GM18505 (cell line): ENCODE measurements at regions not wholly inside any gene's neighbourhood (a gene's known extent, or its start where the extent isn't known, plus 50 kb on each side); places are given as distances from the start of the nearest gene placed in this dataset.

Experiments used
- ATAC-seq: cut with Tn5 transposase; IDR thresholded peaks from one replicate; pipeline ENCODE4 v1.9.1; 2021; ENCODE audit not compliant: unreplicated experiment
- POLR2A ChIP-seq: IDR thresholded peaks from 4 replicates; pipeline ENCODE4 v1.6.1; 2011; ENCODE audit warnings: borderline replicate concordance; ENCODE audit not compliant: insufficient read depth, insufficient read length; ENCODE audit errors: extremely low read depth

GRCh38 chr21:15406791-15407190 lies 323.0 kb upstream of the USP25 start:
- no peak for ATAC-seq
- no peak for TF ChIP-seq POLR2A

DNA sequence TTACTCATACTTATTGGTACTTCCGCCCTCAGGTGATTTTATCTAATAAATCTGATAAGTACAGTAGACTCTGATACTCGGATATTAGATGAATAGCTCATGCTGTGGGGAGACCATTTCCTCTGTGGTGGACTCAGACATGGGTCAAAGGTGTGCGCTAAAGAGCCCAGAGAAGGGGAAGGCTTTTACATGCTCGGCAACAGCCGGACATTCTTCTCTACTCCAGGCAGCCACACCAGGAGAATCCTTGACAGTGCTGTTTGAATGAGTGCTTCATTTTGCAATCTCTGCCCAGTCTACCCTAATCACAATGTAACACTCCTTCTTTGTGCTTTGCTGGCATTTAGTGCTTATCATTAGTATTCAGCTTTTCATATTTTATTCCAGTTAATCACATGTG lies 322.2 kb upstream of the USP25 start:
- TF ChIP-seq POLR2A: no peak
- ATAC-seq: no peak

- peak; percentile 84 for ATAC-seq
- no peak for TF ChIP-seq POLR2A
These were observed 321.7 kb upstream of the USP25 start for GRCh38 chr21:15408089-15408488.

GRCh38 chr21:15409031-15409430 lies 320.8 kb upstream of the USP25 start:
- no peak for ATAC-seq
- no peak for TF ChIP-seq POLR2A

GRCh38 chr21:15410853-15411252 lies 318.9 kb upstream of the USP25 start:
- ATAC-seq: no peak
- TF ChIP-seq POLR2A: no peak

- TF ChIP-seq POLR2A: no peak
These were observed 315.7 kb upstream of the USP25 start for GRCh38 chr21:15414057-15414456.

DNA sequence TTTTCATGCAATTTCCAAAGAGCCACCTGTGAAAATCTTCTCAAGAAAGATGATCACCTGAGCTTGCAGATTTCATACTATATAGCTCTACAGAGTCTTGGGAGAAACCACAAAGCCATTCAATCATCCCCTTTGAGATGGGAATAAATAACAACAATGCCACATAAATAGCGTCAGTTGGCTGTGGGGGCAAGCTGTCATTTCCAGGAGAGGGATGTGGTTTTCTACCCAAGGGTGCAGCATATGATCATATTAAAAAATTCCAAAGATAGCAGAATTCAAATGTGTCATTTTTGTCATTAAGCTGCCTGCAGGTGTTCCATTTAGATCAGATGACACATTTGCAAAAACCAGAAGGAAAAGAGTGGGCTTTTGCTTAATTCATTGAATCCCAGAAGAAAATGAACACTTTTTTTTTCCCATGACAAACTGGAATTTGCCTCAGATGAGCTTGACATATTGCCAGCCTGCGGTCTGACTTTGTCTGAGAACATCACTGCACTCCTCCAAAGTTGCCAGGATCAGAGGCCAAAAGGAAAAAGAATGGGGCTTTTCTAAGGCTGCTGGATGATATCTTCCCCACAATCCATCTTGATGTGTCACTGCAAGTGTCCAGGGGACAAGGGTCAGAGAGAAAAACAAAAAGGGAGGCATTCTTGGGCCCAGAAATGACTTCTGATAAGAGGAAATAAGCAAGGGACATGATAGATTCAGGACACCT lies 314.1 kb upstream of the USP25 start:
- TF ChIP-seq POLR2A: no peak

More at GRCh38 chr21:15414057-15414456, 315.7 kb upstream of the USP25 start:
- ATAC-seq: no peak

DNA sequence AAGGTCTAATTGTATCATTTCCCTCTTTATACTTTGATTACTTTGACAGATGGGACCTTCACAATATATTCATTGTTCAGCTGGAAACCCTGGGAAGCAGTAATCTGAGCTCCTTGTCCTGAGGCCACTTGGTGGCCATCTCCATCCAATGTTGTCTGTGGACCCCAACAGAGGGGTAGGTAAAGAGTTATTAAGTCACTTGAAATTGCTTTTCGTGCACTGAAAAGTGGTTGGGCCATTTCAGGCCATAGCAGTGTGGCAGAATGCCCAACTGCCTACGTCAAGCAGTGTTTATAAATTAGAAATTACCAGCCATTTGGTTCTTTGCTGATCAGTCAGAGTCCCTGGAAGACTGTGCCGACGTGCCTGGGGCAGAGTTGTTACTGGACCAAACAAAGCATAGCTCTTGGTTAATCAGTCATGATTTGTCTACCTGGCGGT lies 308.3 kb upstream of the USP25 start:
- no peak for TF ChIP-seq POLR2A
- no peak for ATAC-seq

More for the DNA sequence above, 314.1 kb upstream of the USP25 start:
- no peak for ATAC-seq

GRCh38 chr21:15421947-15422346 lies 307.8 kb upstream of the USP25 start:
- TF ChIP-seq POLR2A: no peak
- ATAC-seq: no peak

DNA sequence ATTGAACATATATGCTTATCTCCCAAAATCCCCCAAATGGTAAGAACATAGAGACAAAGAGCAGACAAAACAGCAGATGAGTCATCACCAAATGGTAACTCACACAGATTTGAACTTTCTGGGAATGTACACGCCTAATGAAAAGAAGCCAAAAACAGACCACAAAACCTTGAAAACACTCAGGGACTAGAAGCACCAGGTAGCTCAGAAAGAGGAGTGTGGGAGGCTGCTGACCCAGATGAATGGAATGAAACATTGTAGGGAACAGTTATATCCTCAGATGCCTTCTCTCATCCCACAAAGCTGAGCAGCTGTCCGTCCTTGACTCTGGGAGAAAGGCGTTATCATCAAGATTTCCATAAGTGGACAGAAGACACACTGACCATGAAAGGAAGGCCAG lies 307.0 kb upstream of the USP25 start:
- no peak for ATAC-seq
- no peak for TF ChIP-seq POLR2A

DNA sequence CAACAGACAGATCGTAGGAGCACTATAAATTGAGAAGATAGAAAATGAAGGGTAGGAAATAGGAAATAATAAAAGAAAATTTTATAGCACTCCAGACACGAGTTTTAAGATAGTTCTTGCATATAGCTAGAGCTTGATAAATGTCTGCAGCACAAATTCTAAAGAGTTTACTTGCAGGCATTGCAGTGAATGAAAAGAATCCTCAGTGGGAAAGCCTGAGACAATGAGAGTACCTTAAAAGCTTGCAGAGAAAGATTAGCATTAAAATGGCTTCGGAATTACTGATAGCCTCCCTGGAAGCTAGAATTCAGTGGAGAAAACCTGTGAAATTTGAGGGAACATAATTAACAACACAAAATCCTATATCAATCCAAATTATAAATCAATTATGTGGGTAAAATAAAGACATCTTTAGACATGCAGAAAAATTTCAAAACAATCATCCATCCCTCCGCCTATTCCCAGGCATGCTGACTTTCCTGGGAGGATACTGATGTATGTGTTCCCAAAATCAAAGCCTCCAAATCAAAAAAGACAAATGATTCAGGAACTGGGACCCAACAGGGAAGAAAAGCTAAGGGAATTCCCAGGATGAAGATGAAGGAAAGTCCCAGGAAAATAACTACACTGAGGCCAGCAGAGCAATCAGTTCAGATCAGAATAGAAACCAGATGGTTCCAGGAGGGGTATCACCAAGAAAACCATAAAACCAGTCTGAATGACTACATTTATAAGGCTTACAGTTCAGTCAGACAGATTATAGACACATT lies 305.9 kb upstream of the USP25 start:
- no peak for ATAC-seq
- TF ChIP-seq POLR2A: no peak

DNA sequence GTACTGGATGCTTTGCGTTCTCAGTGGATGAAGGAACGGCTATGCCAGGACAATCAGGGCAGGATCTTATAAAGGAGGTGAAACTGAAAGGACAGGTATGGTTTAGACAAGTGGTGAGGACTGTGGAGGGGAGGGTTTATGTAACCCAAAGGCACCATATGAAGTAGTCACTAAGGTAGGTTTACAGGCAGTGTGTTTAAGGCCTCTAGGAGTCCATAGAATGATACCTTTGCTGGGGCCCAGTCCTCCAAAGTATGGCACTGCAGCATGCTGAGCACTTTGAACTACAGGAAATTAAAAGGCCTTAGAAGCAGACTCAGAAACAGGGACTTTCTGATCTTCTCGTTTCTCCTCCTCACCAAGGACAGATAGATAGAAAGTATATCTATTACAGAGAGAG lies 304.7 kb upstream of the USP25 start:
- no peak for ATAC-seq
- TF ChIP-seq POLR2A: no peak

- ATAC-seq: no peak
- TF ChIP-seq POLR2A: no peak
These were observed 299.8 kb upstream of the USP25 start for GRCh38 chr21:15430023-15430422.

DNA sequence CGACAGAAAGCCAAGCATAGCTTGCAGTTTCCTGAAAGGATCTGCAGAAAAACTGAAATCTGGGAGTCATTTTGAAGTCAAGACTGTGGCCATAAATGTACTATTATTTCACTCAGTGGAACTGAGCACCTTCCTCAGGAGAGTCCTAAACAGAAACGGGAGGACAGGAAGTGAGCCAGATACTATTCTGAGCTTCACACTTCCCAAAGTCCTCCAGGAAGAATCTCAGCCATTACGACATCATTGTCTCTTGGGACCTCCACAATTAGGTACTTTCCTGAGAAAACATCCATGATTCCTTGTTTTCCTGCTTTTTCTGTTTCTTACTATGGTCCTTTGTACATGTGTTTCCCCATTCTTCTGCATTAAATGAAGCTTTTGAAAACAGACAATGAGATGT lies 299.2 kb upstream of the USP25 start:
- no peak for ATAC-seq
- no peak for TF ChIP-seq POLR2A

DNA sequence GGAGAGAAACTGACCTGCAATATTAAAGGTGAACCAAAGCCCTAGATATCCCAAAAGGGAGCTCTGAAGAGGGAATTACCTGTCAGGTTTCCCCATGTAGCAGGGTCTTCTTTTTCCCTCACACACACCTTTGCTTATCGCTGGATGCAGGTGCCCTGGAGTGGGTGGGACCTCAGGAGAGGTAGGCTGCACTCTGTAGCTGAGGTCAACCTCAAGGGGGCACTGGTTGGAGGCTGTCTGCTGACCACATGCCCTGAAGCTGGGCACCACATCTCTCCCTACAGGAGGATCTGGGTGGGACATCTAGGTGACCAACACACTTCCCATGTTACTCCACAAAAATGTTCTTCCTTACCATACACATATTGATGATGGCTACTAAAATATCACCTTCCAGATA lies 298.7 kb upstream of the USP25 start:
- TF ChIP-seq POLR2A: no peak
- no peak for ATAC-seq

GRCh38 chr21:15433091-15433490 lies 296.7 kb upstream of the USP25 start:
- TF ChIP-seq POLR2A: no peak
- no peak for ATAC-seq
